HG02610 (cell line): ENCODE measurements at regions not wholly inside any gene's neighbourhood (a gene's known extent, or its start where the extent isn't known, plus 50 kb on each side); places are given as distances from the start of the nearest gene placed in this dataset.

Experiments used
- ATAC-seq: cut with Tn5 transposase; IDR thresholded peaks from one replicate; pipeline ENCODE4 v1.9.1; 2021; ENCODE audit warnings: mild to moderate bottlenecking, moderate library complexity; ENCODE audit not compliant: unreplicated experiment

DNA sequence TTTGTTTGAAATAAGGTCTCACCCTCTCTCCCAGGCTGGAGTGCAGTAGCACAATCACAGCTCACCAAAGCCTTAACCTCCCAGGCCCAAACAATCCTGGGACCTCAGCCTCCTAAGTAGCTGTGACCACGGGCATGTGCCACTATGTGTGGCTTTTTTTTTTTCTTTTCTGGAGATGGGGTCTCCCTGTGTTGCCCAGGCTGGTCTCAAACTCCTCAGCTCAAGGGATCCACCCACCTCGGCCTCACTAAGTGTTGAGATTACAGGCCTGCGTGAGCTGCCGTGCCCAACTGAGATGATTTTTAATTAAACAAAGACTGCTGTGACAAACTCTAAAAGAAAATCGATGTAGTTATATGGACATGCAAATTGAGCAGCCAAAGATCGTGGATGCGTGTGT lies 768.4 kb upstream of the ADGRL2 start:
- no peak for ATAC-seq

DNA sequence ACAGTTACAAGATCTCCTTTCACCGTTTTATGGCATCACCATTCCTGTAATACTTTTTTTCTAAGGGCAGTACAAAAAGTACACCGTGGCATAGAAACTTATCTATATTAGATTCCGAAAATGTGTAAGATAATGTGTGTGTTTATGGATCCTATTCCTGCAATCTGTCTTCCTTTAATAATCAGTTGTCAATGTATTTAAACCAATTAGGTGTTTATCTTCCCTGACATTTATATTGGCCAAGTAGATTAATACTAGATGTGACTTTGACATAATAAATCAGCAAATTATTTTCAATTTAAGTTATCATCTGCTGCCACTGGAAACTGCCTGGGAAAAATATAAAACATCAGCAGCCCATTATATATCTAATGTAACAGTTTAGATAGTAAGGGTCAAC lies 770.3 kb upstream of the ADGRL2 start:
- no peak for ATAC-seq

DNA sequence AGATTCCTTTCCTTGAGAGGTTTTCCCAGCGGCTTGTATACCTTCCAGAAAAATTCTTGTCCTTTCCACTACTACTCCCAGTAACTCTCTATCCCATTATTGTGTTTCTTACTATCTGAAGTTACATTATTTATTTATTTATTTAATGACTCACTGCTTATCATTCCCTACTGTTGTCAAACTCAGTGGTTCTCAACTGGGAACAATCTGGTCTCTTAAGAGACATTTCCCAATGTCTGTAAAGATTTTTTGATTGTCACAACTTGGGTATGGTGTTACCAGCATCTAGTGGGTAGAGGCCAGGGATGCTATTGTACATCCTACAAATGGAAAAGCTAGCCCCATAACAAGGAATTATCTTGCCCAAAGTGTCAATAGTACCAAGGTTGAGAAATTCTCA lies 771.5 kb upstream of the ADGRL2 start:
- ATAC-seq: no peak

DNA sequence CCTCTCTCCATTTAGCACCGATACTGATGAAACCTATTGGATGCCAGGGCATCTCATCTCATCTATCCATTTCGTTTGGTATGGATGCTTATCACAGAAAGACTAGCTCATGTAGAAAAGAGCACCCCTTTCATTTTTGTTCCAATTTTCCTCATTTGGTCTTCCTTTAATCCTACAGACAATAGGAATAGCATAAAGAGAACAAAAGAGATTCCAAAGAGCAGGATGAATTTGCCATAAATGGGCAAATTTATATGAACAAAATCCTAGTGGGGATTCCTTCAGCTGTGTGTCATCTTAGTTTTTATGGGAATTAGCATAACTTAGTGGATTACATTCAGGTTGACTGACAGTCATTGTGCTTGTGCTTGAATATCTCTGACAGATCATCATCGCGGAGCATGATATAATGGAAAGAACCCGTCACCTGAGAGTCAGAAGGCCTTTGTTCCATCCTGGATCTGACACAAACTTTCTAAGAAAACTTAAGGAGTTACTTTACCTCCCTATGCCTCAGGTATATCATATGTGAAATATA lies 777.5 kb upstream of the ADGRL2 start:
- no peak for ATAC-seq

DNA sequence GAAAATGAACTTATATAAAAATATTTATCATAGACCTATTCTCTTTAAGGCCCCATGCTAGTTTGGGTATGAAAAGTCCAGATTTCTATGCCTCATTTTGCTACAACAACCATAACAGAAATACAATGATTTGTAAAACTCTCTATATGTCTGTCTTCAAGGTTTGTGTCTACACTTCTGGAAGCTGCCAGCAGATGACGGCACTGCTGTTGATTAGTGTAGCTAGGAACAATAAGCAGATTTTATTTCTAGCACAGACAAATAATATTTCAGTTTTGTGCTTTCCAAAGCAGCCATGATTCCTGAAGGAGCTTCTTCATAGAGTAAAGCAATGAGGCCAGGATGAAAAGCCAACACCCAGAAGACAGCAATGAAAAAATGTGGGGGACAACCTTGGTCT lies 779.6 kb upstream of the ADGRL2 start:
- no peak for ATAC-seq

DNA sequence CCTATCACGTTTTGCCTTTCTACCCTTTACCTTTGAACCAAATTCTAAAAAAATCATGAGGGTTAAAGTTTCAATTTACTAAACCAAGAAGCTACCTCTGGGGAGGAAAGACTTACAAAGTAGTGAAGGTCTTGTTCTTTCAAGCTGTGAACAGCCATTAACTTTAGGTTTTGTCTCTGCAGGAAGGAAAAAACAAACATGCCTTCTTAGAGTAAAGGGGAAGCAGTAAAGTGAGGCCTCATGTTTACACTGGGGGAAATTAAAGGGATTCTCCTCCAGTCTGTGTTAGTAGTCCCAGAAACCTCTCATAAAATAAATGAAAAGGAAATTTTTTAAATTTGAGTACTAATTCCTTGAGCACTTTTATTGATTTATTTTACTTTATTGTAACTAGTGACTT lies 780.2 kb upstream of the ADGRL2 start:
- ATAC-seq: no peak

DNA sequence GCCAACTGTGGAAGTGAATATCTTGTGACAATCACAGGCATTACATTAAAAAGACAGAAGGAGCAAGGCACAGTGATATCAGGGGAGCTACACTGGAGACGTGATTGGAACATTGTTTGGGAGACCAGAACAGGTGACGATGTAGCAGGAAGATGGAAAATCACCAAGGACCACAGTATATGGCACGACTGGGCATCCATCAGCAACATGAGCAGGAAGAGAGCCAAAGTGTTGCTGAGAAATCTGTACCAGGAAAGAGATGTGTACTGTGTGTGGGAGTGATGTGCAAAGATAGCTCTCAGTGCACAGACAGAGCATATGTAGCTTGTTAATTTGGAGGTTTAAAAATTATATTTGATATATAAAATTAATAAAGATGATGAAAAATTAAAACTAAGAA lies 790.6 kb upstream of the ADGRL2 start:
- no peak for ATAC-seq

DNA sequence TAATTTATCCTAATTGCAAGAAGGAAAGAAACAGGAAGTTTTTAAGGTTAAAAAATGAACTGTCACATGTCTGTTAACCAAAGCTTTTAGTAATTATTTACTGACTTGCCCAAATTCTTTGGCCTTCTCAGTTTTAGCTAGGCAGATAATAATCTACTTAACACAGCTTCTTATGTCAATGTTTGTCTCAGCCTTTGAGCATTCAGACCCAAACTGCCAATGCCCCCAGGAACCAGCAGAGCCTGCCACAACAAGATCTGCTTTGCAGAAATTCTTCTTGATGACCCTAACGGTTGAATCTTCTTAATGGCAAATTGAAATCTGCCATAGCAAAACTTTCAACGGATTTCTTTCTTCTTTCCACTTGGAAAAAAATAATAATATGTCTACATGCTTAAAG lies 792.4 kb upstream of the ADGRL2 start:
- no peak for ATAC-seq

DNA sequence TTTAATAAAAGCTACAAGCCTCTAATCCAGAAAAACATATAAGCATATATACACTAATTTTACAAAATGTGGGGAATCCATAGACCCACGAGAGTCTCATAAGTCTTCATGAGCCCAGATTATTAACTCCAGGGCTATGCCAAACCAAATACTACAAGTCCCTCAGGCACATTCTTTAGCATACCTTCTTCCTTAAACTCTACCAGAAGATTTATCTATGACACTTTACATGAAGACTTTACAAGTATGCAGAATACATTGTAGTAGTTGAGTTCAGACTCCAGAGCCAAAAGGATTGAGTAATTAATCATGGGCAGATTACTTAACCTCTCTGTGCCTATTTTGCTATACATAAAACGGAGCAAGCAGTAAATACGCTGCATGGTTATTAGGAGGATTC lies 793.7 kb upstream of the ADGRL2 start:
- ATAC-seq: no peak

DNA sequence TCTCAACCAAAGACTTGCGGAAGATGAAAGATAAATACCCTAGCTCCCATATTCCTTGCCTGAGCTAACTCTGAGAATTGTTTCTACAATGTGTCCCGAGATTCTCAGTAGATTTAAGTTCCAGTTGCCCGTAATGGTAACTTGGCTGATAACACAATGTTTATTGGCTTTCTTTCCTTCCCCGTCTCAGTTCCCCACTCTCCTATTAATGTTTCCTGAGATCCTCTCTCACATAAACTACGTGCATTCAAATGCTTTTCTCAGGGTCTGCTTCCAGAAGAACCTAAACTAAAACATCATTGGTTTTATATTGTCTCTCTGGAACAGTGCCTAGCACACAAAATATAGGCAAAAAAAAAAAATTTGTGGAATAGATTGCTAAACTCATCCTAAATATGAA lies 794.2 kb upstream of the ADGRL2 start:
- no peak for ATAC-seq

DNA sequence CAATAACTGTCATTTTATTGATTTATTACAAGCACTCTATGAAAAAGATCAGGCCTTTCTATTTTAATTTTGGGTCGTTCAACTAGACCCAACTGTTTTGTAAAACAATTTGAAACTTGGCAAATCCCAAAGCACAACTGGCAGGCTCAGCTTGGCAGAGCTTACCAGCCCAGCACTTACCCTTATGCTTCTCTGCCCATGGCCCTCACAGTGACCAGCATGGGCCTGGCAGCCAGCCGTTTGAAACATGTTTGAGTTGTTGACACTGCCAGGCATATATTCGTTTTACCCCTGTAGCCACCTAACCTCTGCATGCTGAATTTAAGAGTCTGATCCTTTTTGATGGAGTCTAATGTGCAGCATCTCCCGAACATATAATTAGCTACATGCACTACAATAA lies 796.7 kb upstream of the ADGRL2 start:
- no peak for ATAC-seq

DNA sequence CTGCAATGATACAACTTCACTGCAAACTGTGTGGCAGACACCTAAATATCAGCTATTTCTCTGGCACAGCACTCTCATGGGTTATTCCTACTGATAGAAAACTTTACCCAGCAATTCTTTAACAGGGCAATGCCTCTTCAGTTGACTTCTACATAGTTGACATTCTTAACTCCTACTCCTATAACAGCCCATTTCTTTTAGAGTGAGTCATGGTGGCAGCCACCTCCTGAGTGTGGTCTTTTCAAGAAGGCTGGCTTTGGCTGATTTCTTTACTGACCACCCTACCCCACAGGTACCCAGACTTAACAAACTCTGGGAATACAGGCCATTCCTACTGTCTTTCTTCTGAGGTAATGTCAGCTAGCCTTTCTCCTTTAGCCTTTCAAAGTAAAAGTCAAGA lies 805.8 kb upstream of the ADGRL2 start:
- no peak for ATAC-seq

DNA sequence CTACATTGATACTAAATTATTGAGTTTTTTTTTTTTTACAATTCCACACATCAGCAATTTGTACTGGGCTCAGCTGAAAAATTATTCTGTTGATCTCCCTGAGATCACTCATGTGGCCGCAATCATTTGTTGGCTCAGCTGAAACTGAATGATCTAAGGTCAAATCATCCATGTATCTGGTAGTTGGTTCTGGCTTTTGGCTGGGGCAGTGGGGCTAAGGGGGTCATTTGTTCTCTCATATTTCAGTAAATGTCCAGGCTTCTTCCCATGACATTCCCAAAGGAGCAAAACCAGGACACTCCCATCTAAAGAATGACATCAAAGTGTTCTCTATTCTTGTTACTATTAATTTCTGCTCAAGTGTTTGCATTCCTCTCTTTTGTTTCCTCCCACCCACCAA lies 806.7 kb upstream of the ADGRL2 start:
- ATAC-seq: no peak

DNA sequence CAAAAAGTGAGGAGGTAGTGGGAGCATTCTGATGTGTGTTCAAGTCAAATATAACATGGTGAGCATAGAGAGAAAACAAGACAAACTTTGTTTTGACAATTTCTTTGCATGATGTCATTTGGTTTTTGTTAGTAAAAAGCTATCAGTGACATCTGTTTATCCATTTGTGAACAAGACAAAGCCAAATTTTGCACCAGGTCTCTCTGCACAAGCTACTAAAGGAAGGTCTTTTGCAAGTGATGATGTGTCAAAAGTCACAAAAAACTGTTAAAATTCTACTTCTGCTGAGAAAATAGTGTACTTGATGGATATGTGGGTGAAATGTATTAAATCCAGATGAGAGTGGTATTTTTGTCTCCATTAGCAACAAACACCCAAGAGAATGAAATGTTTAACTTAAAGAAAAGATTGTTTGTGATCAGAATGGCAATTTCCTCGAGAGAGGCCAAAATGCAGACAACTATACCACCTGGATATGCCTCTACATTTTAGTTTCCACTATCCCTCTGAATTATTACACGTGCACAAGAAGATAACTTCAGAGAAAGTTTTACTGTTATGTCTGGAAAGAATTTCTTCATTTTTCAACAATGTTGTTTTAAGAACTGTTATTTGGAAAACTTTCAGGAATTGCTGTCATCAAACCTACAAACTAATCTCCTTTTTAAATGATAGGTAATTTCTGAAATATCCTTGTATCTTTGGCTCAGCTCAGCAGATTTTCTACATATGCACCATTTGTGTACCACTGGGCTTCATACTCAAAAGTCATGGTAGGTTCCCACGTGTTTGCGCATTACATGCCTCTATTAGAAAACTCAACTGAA lies 807.4 kb upstream of the ADGRL2 start:
- ATAC-seq: no peak

DNA sequence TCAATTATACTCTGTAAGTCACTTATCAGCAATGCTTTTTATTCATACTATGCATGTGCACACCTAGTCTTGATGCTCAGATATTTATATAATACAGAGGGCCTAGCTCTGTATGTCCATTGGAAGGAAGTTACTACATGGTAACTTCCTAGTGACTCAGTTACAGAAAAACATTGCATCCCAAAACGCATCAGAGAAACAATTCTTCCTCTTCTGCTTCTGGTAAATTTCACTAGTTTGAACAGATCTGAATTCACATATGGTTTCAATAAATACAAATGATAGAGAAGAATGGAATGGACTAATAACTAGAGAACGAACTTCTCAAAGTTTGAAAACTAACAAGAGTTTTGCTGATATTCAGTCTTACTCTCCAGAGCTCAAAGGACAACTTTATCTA lies 811.3 kb upstream of the ADGRL2 start:
- no peak for ATAC-seq

DNA sequence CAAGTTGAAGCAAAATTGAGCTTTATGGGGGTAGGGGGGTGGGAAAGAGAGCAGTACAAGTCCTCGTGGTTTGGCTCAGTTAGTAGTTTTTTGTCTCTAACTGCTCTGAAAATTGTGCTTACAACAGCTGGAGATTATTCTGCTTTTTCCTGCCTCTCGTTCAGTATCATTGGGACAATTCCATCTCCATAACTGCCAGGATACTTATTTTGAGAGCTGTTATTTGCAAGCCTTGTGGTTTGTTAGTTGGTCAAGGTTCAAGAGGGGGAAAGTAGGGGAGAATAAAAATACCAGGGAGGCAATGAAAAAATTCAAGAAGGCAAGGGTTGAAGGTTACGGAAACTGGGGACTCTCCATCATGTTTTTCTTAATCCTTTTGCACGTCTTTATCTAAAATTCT lies 811.8 kb upstream of the ADGRL2 start:
- ATAC-seq: no peak

DNA sequence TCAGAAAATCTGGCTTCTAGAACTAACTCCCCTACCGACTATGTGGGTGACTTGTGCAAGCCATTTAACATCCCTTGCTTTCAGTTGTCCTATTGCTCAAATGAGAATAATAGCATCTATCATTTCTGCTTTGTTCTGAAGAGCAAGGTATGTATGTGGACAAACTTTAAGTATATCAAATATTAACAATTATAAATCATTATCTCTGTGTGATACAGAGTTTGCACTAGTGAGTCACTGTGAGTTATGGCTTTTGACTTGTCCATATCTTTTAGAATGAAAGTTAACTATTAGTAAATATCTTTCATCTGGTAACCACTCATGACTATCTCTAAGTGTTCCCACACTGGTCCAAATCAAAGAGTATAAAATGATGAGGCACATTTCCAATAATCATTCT lies 812.9 kb upstream of the ADGRL2 start:
- ATAC-seq: no peak

DNA sequence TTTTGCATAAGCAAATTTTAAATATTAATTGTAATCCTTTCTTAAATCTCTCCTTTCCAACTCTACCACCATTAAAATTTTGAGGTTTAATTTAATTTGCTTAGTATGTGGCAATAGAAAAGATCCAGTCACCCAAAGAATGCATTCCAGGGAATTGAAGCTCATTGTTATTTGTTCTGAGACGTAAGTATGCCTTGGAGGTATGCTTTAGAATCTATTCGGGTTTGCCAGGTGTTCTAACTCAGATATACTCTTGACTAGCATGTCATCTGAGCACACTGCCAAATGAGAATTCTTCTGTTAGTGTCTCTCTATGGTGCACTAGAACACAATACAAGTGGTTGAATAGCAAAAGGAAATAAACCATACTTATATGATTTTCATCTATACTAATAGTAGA lies 813.6 kb upstream of the ADGRL2 start:
- no peak for ATAC-seq

DNA sequence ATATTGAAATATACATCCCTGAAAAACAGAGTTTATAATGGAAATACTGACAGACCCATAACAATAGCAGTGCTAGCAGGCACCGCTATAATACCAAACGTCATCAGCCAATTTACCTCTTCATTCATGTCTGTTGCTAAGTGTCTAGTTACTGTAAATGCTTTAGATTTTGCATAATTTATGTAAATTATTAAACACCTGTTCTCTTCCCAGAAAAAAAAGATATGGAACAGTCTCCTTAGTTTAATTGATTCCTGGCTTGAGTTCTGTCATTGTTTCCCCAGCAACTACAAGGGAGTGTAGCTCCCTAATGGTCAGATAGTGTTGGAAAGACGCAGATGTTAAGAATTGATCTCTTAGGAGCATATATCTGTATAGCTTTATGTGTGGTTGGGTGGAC lies 817.9 kb upstream of the ADGRL2 start:
- no peak for ATAC-seq

DNA sequence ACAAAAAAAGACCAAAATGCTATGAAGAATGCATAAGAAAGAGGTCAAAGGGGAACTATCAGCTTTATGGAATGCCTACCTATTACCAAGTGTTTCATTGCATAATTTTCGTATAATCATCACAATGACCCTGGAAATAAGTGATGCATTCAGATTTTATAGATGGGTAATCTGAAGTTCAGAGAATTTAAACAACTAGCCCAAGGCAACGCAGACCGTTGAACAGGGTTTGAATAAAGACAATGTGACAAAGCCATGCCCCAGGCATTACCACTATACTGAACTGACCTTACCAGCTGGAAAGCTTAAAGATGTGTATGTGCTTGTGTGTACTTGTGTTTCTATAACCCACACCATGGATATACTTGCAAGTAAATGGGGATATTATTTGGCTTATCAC lies 827.6 kb upstream of the ADGRL2 start:
- ATAC-seq: no peak

DNA sequence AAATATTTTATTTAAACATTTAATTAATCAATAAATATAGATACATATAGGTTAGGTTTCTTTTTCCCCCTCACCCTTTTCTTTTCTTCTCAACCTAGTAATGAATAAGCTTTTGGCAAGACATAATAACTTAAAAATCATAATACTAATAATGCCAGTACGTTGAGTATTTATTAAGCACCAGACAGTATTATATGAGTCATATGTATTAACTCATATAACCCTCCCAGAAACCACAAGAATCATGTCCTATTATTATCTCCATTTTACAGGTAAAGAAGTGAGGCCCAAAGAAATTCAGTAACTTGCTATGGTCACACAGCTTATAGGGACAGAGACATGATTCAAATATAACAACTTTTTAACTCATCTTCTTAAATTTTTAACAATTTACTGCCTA lies 834.5 kb upstream of the ADGRL2 start:
- no peak for ATAC-seq

DNA sequence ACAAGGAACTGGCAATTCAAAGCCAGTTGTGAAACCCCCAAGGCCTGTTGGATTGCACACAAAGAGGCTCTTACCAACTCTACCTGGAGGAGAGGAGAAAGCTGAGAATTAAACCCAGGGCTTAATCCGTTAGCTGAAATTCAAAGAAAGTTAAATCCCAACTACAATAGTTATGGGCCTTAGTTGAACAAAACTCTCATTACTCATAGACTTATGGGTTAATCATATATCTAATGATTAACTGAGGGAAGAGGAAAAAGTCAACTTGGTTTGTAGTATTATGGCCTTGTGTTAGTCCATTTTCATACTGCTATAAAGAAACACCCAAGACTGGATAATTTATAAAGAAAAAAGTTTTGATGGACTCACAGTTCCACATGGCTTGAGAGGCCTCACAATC lies 838.2 kb upstream of the ADGRL2 start:
- ATAC-seq: no peak
